SK-N-SH (cell line): ENCODE measurements at regions not wholly inside any gene's neighbourhood (a gene's known extent, or its start where the extent isn't known, plus 50 kb on each side); places are given as distances from the start of the nearest gene placed in this dataset.
"Not testable (repeated sequence)": the region's sequence is repeated elsewhere in the genome, so short reads cannot be mapped to it uniquely, and the experiment has no call there.

ENCODE experiments used
- CTCF ChIA-PET: fragments of 300-600, 350-600 bp; formaldehyde crosslinking; extraction: SDS; loops from one replicate; lab custom pipeline; 2021; lab: Yijun Ruan, JAX
- POLR2A ChIA-PET: fragments of 350-600 bp; sonication (Branson Sonifier 250); formaldehyde crosslinking; extraction: SDS; loops from one replicate; lab custom pipeline; 2020; ENCODE audit warnings: antibody characterized with exemption, inconsistent platforms; lab: Yijun Ruan, JAX
- DNase-seq: peaks from one replicate; pipeline ENCODE4 v3.0.0; 2012
- H2AFZ ChIP-seq: fragments of 200-600 bp; sonication (generic); 2 replicates; pipeline ENCODE4 v1.8.1; 2016; ENCODE audit warnings: antibody characterized with exemption, mild to moderate bottlenecking, low read depth
- H3F3A ChIP-seq: fragments of 200-600 bp; sonication (generic); replicated peaks from 2 replicates; pipeline ENCODE3; 2016; ENCODE audit warnings: antibody characterized with exemption, mild to moderate bottlenecking; ENCODE audit not compliant: insufficient read depth
- H3K27ac ChIP-seq, 2 experiments: fragments of 200-500 bp in 1 of 2; fragments of 200-600 bp in 1 of 2; sonication (Bioruptor generic) in 1 of 2; sonication (generic), shearing (Covaris generic) in 1 of 2; 2 replicates each; pipeline versions ENCODE4 v1.5.1 to v1.6.1; 2014 to 2016; ENCODE audit warnings: low read depth in 2 of 2, inconsistent platforms in 1 of 2, low read length in 1 of 2, mild to moderate bottlenecking in 1 of 2, mixed read lengths in 1 of 2
- H3K27me3 ChIP-seq: fragments of 200-600 bp; sonication (generic), shearing (Covaris generic); 2 replicates; pipeline ENCODE4 v1.6.1; 2016; ENCODE audit warnings: mixed run types; ENCODE audit not compliant: insufficient read depth
- H3K36me3 ChIP-seq, 2 experiments: fragments of 200-500 bp in 1 of 2; fragments of 200-600 bp in 1 of 2; sonication (Bioruptor generic) in 1 of 2; sonication (generic) in 1 of 2; replicated peaks in 1 of 2; 2 replicates each; pipeline versions ENCODE3 to v1.5.1; 2014 to 2016; ENCODE audit warnings: low read length in 1 of 2, mild to moderate bottlenecking in 1 of 2; ENCODE audit not compliant: insufficient read depth in 2 of 2, control insufficient read depth in 1 of 2
- H3K4me1 ChIP-seq, 2 experiments: fragments of 200-500 bp in 1 of 2; fragments of 200-600 bp in 1 of 2; sonication (Bioruptor generic) in 1 of 2; sonication (generic), shearing (Covaris generic) in 1 of 2; 2 replicates each; pipeline versions ENCODE4 v1.5.1 to v1.6.1; 2014 to 2016; ENCODE audit warnings: low read depth in 1 of 2, low read length in 1 of 2, mixed run types in 1 of 2; ENCODE audit not compliant: insufficient read depth in 2 of 2, control insufficient read depth in 1 of 2
- H3K4me2 ChIP-seq: fragments of 200-600 bp; sonication (generic), shearing (Covaris generic); 2 replicates; pipeline ENCODE4 v1.6.1; 2017; ENCODE audit warnings: mixed run types
- H3K4me3 ChIP-seq, 2 experiments: fragments of 200-500 bp in 1 of 2; fragments of 200-600 bp in 1 of 2; sonication (Bioruptor generic) in 1 of 2; sonication (generic), shearing (Covaris generic) in 1 of 2; 2 replicates each; pipeline versions ENCODE4 v1.5.1 to v1.8.1; 2014 to 2016; ENCODE audit warnings: low read depth in 2 of 2, inconsistent platforms in 1 of 2, low read length in 1 of 2, mild to moderate bottlenecking in 1 of 2, mixed read lengths in 1 of 2, moderate library complexity in 1 of 2
- H3K79me2 ChIP-seq: fragments of 200-600 bp; sonication (generic); 2 replicates; pipeline ENCODE4 v1.8.1; 2017; ENCODE audit warnings: mild to moderate bottlenecking; ENCODE audit not compliant: insufficient read depth
- H3K9ac ChIP-seq: fragments of 200-600 bp; sonication (generic); 2 replicates; pipeline ENCODE4 v1.6.1; 2017; ENCODE audit warnings: mixed run types
- H3K9me2 ChIP-seq: fragments of 200-600 bp; sonication (generic); 2 replicates; pipeline ENCODE4 v1.6.1; 2017; ENCODE audit warnings: mixed run types
- H3K9me3 ChIP-seq: fragments of 200-600 bp; sonication (generic); 2 replicates; pipeline ENCODE4 v1.6.1; 2017; ENCODE audit warnings: mixed run types, mild to moderate bottlenecking, moderate library complexity
- H4K20me1 ChIP-seq: fragments of 200-600 bp; sonication (generic); 2 replicates; pipeline ENCODE4 v1.6.1; 2017; ENCODE audit warnings: mild to moderate bottlenecking, mixed run types; ENCODE audit not compliant: insufficient read depth
- CHD2 ChIP-seq: fragments of 150-350 bp; IDR thresholded peaks from 2 replicates; pipeline ENCODE4 v1.6.1; 2018; ENCODE audit warnings: low read length; ENCODE audit not compliant: partially characterized antibody
- ELF1 ChIP-seq: IDR thresholded peaks from 2 replicates; pipeline ENCODE4 v1.4.0; 2012
- FOSL2 ChIP-seq: IDR thresholded peaks from 2 replicates; pipeline ENCODE4 v1.4.0; 2012; ENCODE audit warnings: low read depth, mild to moderate bottlenecking, moderate library complexity, borderline replicate concordance
- GABPA ChIP-seq: IDR thresholded peaks from 2 replicates; pipeline ENCODE4 v1.4.0; 2012; ENCODE audit warnings: low read depth, mild to moderate bottlenecking
- NFIC ChIP-seq: IDR thresholded peaks from 2 replicates; pipeline ENCODE4 v1.4.0; 2012; ENCODE audit warnings: borderline replicate concordance
- RCOR1 ChIP-seq: fragments of 150-350 bp; IDR thresholded peaks from 2 replicates; pipeline ENCODE4 v1.6.1; 2017; ENCODE audit warnings: antibody characterized with exemption, low read length
- RXRA ChIP-seq: IDR thresholded peaks from 2 replicates; pipeline ENCODE4 v1.4.0; 2012; ENCODE audit warnings: low read depth, mild to moderate bottlenecking, borderline replicate concordance
- SMC3 ChIP-seq: IDR thresholded peaks from 2 replicates; pipeline ENCODE4 v1.6.1; 2012; ENCODE audit warnings: low read depth, low read length, improper control_type of control experiment
- TAF1 ChIP-seq: IDR thresholded peaks from 2 replicates; pipeline ENCODE4 v1.6.1; 2012; ENCODE audit warnings: low read depth, mild to moderate bottlenecking, low read length, moderate library complexity, borderline replicate concordance
- WGBS: methylation state at CpG from one replicate; pipeline ENCODE4 v1.1.6; 2017; ENCODE audit warnings: low lambda C conversion rate; 5-methylcytosine and 5-hydroxymethylcytosine counted together
- TF ChIP-seq, protein P1 (sequence below): fragments of 150-350 bp; IDR thresholded peaks from 2 replicates; pipeline ENCODE4 v1.6.1; 2017; ENCODE audit warnings: antibody characterized with exemption, low read length, low read depth, borderline replicate concordance
- TF ChIP-seq, protein P2 (sequence below): IDR thresholded peaks from 2 replicates; pipeline ENCODE4; 2012

DNA sequence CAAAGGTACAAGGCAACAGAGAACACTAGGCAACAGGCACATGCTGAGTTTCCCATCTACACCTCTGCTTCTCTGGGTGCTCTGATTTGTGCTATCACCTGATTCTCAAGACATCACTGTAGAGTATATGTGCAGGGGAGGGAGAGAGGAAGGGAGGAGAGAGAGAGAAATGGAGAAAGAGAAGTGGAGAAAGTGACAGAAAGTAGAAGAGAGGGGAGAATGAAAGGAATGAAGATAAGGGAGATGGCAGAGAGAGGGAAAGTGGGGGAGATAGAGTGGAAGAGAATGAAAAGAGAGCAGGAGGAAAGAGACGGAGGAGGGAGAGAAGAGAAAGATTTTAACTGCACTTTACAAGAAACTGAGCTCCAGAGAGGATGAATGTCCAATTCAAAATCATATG lies 340.7 kb upstream of the CDH5 start (continued):
- TF ChIP-seq, protein P1, sequence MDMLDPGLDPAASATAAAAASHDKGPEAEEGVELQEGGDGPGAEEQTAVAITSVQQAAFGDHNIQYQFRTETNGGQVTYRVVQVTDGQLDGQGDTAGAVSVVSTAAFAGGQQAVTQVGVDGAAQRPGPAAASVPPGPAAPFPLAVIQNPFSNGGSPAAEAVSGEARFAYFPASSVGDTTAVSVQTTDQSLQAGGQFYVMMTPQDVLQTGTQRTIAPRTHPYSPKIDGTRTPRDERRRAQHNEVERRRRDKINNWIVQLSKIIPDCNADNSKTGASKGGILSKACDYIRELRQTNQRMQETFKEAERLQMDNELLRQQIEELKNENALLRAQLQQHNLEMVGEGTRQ, result no peak
- TF ChIP-seq GABPA, result no peak
- no peak for TF ChIP-seq CHD2
- no peak for TF ChIP-seq ELF1
- no peak for TF ChIP-seq RCOR1
- TF ChIP-seq, protein P2, sequence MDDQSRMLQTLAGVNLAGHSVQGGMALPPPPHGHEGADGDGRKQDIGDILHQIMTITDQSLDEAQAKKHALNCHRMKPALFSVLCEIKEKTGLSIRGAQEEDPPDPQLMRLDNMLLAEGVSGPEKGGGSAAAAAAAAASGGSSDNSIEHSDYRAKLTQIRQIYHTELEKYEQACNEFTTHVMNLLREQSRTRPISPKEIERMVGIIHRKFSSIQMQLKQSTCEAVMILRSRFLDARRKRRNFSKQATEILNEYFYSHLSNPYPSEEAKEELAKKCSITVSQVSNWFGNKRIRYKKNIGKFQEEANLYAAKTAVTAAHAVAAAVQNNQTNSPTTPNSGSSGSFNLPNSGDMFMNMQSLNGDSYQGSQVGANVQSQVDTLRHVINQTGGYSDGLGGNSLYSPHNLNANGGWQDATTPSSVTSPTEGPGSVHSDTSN, result no peak
- TF ChIP-seq SMC3, result no peak
- TF ChIP-seq TAF1, result no peak

DNA sequence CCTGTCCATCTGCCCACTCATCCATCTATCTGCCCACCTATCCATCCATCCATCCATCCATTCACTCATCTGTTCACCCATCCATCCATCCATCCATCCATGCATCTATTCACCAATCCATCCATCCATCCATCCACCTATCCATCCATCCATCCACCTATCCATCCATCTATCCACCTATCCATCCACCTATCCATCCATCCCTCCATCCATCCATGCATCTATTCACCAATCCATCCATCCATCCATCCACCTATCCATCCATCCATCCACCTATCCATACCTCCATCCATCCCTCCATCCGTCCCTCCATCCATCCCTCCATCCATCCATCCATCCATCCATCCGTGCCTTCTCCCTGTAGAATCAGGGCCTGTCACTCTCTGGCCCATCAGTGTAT lies 341.9 kb upstream of the CDH5 start:
- H3K79me2 ChIP-seq, DNase-seq, H3K9me2 ChIP-seq, H3K9ac ChIP-seq, H3K27ac ChIP-seq, H3K9me3 ChIP-seq, H3F3A ChIP-seq, H4K20me1 ChIP-seq, H3K27me3 ChIP-seq, H3K36me3 ChIP-seq, POLR2A ChIA-PET, H2AFZ ChIP-seq, H3K4me2 ChIP-seq, H3K4me3 ChIP-seq, H3K4me1 ChIP-seq: not testable (repeated sequence)
- 43% methylated on average over 2 of the region's 2 CpGs for whole genome bisulfite sequencing
- CTCF ChIA-PET, result interaction anchor here (0.6 to 2.3 kb wide), 2 partner anchors 17 to 260 kb away, joined by 3 to 5 read pairs; no protein-coding TSS in a partner anchor

DNA sequence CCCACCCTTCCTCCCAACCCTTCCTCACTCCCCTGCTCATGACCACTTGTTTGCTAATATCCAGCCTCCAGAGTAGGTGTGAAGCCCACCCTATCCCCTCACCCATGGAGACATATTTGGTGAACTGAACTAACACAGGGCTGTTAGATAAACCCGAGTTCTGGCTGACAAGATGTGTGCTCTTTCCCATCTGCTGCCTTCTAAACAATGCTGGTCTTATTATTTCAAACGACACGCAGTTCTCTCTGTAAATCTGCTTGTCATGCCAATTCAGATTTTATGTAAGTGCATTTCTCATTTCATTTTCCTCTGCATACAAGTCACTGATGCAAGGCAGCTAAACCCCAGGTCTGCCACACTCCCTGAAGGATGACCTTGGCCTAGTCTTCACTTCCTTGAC lies 343.0 kb upstream of the CDH5 start:
- 46% methylated on average over 3 of the region's 3 CpGs for WGBS
- TF ChIP-seq RCOR1 (no peak), TAF1 (no peak)
- Histone ChIP-seq H3K9me3 (no peaks in the 10 kb centered on the region), H3K79me2 (no peaks in the 10 kb centered on the region), H3K9me2 (no peaks in the 10 kb centered on the region), H3K4me2 (no peak overlapping the region), H3F3A (peaks cover 5% of the 10 kb centered on the region), H4K20me1 (no peaks in the 10 kb centered on the region), H3K4me1 (no peaks in the 10 kb centered on the region), H2AFZ (no peak overlapping the region), H3K27ac (no peak overlapping the region), H3K27me3 (no peaks in the 10 kb centered on the region), H3K9ac (no peak overlapping the region), H3K36me3 (no peaks in the 10 kb centered on the region), H3K4me3 (no peak overlapping the region)
- ChIA-PET POLR2A (no interaction called here), CTCF (no interaction called here)
- no peak for DNase-seq

DNA sequence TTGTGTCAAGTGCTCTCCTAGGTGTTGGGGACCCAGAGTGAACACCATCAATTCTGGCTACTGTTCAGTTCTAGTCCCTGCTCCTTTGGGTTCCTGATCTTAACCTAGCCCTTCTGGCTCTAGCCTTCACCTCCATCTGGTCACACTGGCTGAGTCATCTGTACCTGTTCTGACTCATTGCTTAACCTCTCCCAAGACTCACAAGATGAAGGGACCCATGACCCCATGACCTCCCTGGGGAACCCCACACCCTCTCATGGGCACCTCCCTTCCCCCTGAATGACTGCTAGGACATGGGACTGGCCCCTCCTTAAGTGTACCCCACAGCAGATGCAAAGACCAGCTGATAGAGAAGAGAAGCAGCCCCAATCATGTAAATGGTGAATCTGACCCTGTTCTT lies 345.8 kb upstream of the CDH5 start:
- no peak overlapping the region for H3K27ac ChIP-seq

More for the DNA sequence above, 345.8 kb upstream of the CDH5 start:
- no peaks in the 10 kb centered on the region for H3K79me2 ChIP-seq
- H3K27me3 ChIP-seq, result no peaks in the 10 kb centered on the region
- no peaks in the 10 kb centered on the region for H4K20me1 ChIP-seq
- H3K9ac ChIP-seq, result no peak overlapping the region
- TF ChIP-seq NFIC (no peak), FOSL2 (peak; percentile 26; the same call in 1 of the 2 replicates), RXRA (0 out of 2 replicates have a peak, but pooled peaks have one; percentile 40)
- no peaks in the 10 kb centered on the region for H3K9me2 ChIP-seq
- DNase-seq, result no peak
- no peaks in the 10 kb centered on the region for H3K36me3 ChIP-seq
- H3K9me3 ChIP-seq, result no peaks in the 10 kb centered on the region
- no peaks in the 10 kb centered on the region for H3F3A ChIP-seq
- ChIA-PET POLR2A (no interaction called here), CTCF (no interaction called here)
- H3K4me3 ChIP-seq, result no peak overlapping the region
- H3K4me1 ChIP-seq, result no peaks in the 10 kb centered on the region
- H3K4me2 ChIP-seq, result no peak overlapping the region
- H2AFZ ChIP-seq, result no peak overlapping the region
